SK-N-SH (cell line): ENCODE measurements at regions not wholly inside any gene's neighbourhood (a gene's known extent, or its start where the extent isn't known, plus 50 kb on each side); places are given as distances from the start of the nearest gene placed in this dataset.

Experiments
- CTCF ChIA-PET: fragments of 300-600, 350-600 bp; formaldehyde crosslinking; extraction: SDS; loops from one replicate; lab custom pipeline; 2021; lab: Yijun Ruan, JAX
- POLR2A ChIA-PET: fragments of 350-600 bp; sonication (Branson Sonifier 250); formaldehyde crosslinking; extraction: SDS; loops from one replicate; lab custom pipeline; 2020; ENCODE audit warnings: antibody characterized with exemption, inconsistent platforms; lab: Yijun Ruan, JAX
- DNase-seq: peaks from one replicate; pipeline ENCODE4 v3.0.0; 2012
- H2AFZ ChIP-seq: fragments of 200-600 bp; sonication (generic); 2 replicates; pipeline ENCODE4 v1.8.1; 2016; ENCODE audit warnings: antibody characterized with exemption, mild to moderate bottlenecking, low read depth
- H3F3A ChIP-seq: fragments of 200-600 bp; sonication (generic); replicated peaks from 2 replicates; pipeline ENCODE3; 2016; ENCODE audit warnings: antibody characterized with exemption, mild to moderate bottlenecking; ENCODE audit not compliant: insufficient read depth
- H3K27ac ChIP-seq, 2 experiments: fragments of 200-500 bp in 1 of 2; fragments of 200-600 bp in 1 of 2; sonication (Bioruptor generic) in 1 of 2; sonication (generic), shearing (Covaris generic) in 1 of 2; 2 replicates each; pipeline versions ENCODE4 v1.5.1 to v1.6.1; 2014 to 2016; ENCODE audit warnings: low read depth in 2 of 2, inconsistent platforms in 1 of 2, low read length in 1 of 2, mild to moderate bottlenecking in 1 of 2, mixed read lengths in 1 of 2
- H3K27me3 ChIP-seq: fragments of 200-600 bp; sonication (generic), shearing (Covaris generic); 2 replicates; pipeline ENCODE4 v1.6.1; 2016; ENCODE audit warnings: mixed run types; ENCODE audit not compliant: insufficient read depth
- H3K36me3 ChIP-seq, 2 experiments: fragments of 200-500 bp in 1 of 2; fragments of 200-600 bp in 1 of 2; sonication (Bioruptor generic) in 1 of 2; sonication (generic) in 1 of 2; replicated peaks in 1 of 2; 2 replicates each; pipeline versions ENCODE3 to v1.5.1; 2014 to 2016; ENCODE audit warnings: low read length in 1 of 2, mild to moderate bottlenecking in 1 of 2; ENCODE audit not compliant: insufficient read depth in 2 of 2, control insufficient read depth in 1 of 2
- H3K4me1 ChIP-seq, 2 experiments: fragments of 200-500 bp in 1 of 2; fragments of 200-600 bp in 1 of 2; sonication (Bioruptor generic) in 1 of 2; sonication (generic), shearing (Covaris generic) in 1 of 2; 2 replicates each; pipeline versions ENCODE4 v1.5.1 to v1.6.1; 2014 to 2016; ENCODE audit warnings: low read depth in 1 of 2, low read length in 1 of 2, mixed run types in 1 of 2; ENCODE audit not compliant: insufficient read depth in 2 of 2, control insufficient read depth in 1 of 2
- H3K4me2 ChIP-seq: fragments of 200-600 bp; sonication (generic), shearing (Covaris generic); 2 replicates; pipeline ENCODE4 v1.6.1; 2017; ENCODE audit warnings: mixed run types
- H3K4me3 ChIP-seq, 2 experiments: fragments of 200-500 bp in 1 of 2; fragments of 200-600 bp in 1 of 2; sonication (Bioruptor generic) in 1 of 2; sonication (generic), shearing (Covaris generic) in 1 of 2; 2 replicates each; pipeline versions ENCODE4 v1.5.1 to v1.8.1; 2014 to 2016; ENCODE audit warnings: low read depth in 2 of 2, inconsistent platforms in 1 of 2, low read length in 1 of 2, mild to moderate bottlenecking in 1 of 2, mixed read lengths in 1 of 2, moderate library complexity in 1 of 2
- H3K79me2 ChIP-seq: fragments of 200-600 bp; sonication (generic); 2 replicates; pipeline ENCODE4 v1.8.1; 2017; ENCODE audit warnings: mild to moderate bottlenecking; ENCODE audit not compliant: insufficient read depth
- H3K9ac ChIP-seq: fragments of 200-600 bp; sonication (generic); 2 replicates; pipeline ENCODE4 v1.6.1; 2017; ENCODE audit warnings: mixed run types
- H3K9me2 ChIP-seq: fragments of 200-600 bp; sonication (generic); 2 replicates; pipeline ENCODE4 v1.6.1; 2017; ENCODE audit warnings: mixed run types
- H3K9me3 ChIP-seq: fragments of 200-600 bp; sonication (generic); 2 replicates; pipeline ENCODE4 v1.6.1; 2017; ENCODE audit warnings: mixed run types, mild to moderate bottlenecking, moderate library complexity
- H4K20me1 ChIP-seq: fragments of 200-600 bp; sonication (generic); 2 replicates; pipeline ENCODE4 v1.6.1; 2017; ENCODE audit warnings: mild to moderate bottlenecking, mixed run types; ENCODE audit not compliant: insufficient read depth
- CHD2 ChIP-seq: fragments of 150-350 bp; IDR thresholded peaks from 2 replicates; pipeline ENCODE4 v1.6.1; 2018; ENCODE audit warnings: low read length; ENCODE audit not compliant: partially characterized antibody
- FOSL2 ChIP-seq: IDR thresholded peaks from 2 replicates; pipeline ENCODE4 v1.4.0; 2012; ENCODE audit warnings: low read depth, mild to moderate bottlenecking, moderate library complexity, borderline replicate concordance
- FOXM1 ChIP-seq: IDR thresholded peaks from 2 replicates; pipeline ENCODE4 v1.4.0; 2012; ENCODE audit warnings: low read depth, mild to moderate bottlenecking
- GABPA ChIP-seq: IDR thresholded peaks from 2 replicates; pipeline ENCODE4 v1.4.0; 2012; ENCODE audit warnings: low read depth, mild to moderate bottlenecking
- GATA2 ChIP-seq: sonication (generic); formaldehyde crosslinking; IDR thresholded peaks from 2 replicates; pipeline ENCODE4 v1.5.0; 2020; ENCODE audit warnings: mild to moderate bottlenecking, missing genetic modification reagents
- MEF2A ChIP-seq: IDR thresholded peaks from 2 replicates; pipeline ENCODE4 v1.4.0; 2012; ENCODE audit warnings: low read depth, borderline replicate concordance
- MXI1 ChIP-seq: IDR thresholded peaks from 2 replicates; pipeline ENCODE4 v1.6.1; 2012; ENCODE audit warnings: mild to moderate bottlenecking, low read depth, low read length, improper control_type of control experiment
- NFIC ChIP-seq: IDR thresholded peaks from 2 replicates; pipeline ENCODE4 v1.4.0; 2012; ENCODE audit warnings: borderline replicate concordance
- RAD21 ChIP-seq: IDR thresholded peaks from 2 replicates; pipeline ENCODE4 v1.6.1; 2012; ENCODE audit warnings: mild to moderate bottlenecking, low read length
- RCOR1 ChIP-seq: fragments of 150-350 bp; IDR thresholded peaks from 2 replicates; pipeline ENCODE4 v1.6.1; 2017; ENCODE audit warnings: antibody characterized with exemption, low read length
- RXRA ChIP-seq: IDR thresholded peaks from 2 replicates; pipeline ENCODE4 v1.4.0; 2012; ENCODE audit warnings: low read depth, mild to moderate bottlenecking, borderline replicate concordance
- SIN3A ChIP-seq: IDR thresholded peaks from 2 replicates; pipeline ENCODE4 v1.6.1; 2012; ENCODE audit warnings: low read depth, mild to moderate bottlenecking, low read length, moderate library complexity, borderline replicate concordance
- SMC3 ChIP-seq: IDR thresholded peaks from 2 replicates; pipeline ENCODE4 v1.6.1; 2012; ENCODE audit warnings: low read depth, low read length, improper control_type of control experiment
- TCF12 ChIP-seq: IDR thresholded peaks from 2 replicates; pipeline ENCODE4 v1.4.0; 2012
- WGBS: methylation state at CpG from one replicate; pipeline ENCODE4 v1.1.6; 2017; ENCODE audit warnings: low lambda C conversion rate; 5-methylcytosine and 5-hydroxymethylcytosine counted together
- TF ChIP-seq, protein P1 (sequence below): fragments of 150-350 bp; IDR thresholded peaks from 2 replicates; pipeline ENCODE4 v1.6.1; 2017; ENCODE audit warnings: antibody characterized with exemption, low read length, low read depth, borderline replicate concordance
- TF ChIP-seq, protein P2 (sequence below): fragments of 150-350 bp; IDR thresholded peaks from 2 replicates; pipeline ENCODE4 v1.6.1; 2016; ENCODE audit warnings: mild to moderate bottlenecking, low read depth, low read length
- TF ChIP-seq, protein P3 (sequence below): IDR thresholded peaks from 2 replicates; pipeline ENCODE4 v1.4.0; 2012; ENCODE audit warnings: low read depth, borderline replicate concordance
- TF ChIP-seq, protein P4 (sequence below): IDR thresholded peaks from 2 replicates; pipeline ENCODE4 v1.4.0; 2012; ENCODE audit warnings: low read depth, borderline replicate concordance

DNA sequence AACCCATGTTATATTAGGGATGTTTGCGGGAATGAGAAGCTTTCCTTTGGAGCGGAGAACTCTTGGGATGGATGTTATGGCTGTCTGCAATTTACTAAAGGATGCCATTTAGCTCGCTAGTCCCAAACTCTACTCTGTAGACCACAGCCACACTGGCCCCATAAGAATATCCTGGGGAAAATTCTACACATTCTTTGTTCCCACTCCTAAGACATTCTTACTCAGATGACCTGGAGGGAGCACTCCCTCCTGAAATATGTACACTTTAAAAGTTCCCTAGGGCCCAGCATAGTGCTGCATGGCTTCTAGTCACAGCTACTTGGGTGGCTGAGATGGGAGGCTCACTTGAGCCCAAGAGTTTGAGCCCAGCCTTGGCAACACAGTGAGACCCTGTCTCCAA, 288.7 kb upstream of the RORA start:
- WGBS, result 83% methylated on average over 3 of the region's 3 CpGs

DNA sequence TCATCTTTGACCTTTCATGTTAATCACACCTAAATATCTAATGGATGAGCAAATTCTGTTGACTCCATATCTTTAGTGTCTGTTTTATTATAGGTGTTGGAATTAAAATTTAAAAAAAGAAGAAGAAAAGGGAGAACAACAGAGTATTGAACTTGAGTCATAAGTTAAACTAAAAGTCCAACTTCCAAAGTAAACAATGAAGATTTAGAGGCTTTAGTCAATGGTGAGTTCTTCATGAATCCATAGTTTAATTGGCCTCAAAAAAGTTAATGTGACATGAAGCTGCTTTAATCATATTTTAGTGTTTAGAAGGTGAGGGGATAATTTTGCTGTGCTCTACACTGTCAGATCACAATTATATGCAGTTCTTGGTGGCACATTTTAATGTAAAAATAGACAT, 288.2 kb upstream of the RORA start:
- no peak for TF ChIP-seq FOXM1
- no peak for TF ChIP-seq MEF2A
- TF ChIP-seq NFIC, result no peak
- no peak for TF ChIP-seq RCOR1
- TF ChIP-seq FOSL2, result no peak
- no peak overlapping the region for H3K4me2 ChIP-seq
- ChIA-PET CTCF (no interaction called here), POLR2A (no interaction called here)
- H3K36me3 ChIP-seq, result no peaks in the 10 kb centered on the region
- H2AFZ ChIP-seq, result no peak overlapping the region
- no peak overlapping the region for H3K27ac ChIP-seq
- H3K4me3 ChIP-seq, result no peak overlapping the region
- no peaks in the 10 kb centered on the region for H3K79me2 ChIP-seq
- H3F3A ChIP-seq, result peaks cover 4% of the 10 kb centered on the region
- H3K9ac ChIP-seq, result no peak overlapping the region
- H3K4me1 ChIP-seq, result no peaks in the 10 kb centered on the region; a peak in 1 of 4 replicates
- H3K27me3 ChIP-seq, result no peaks in the 10 kb centered on the region
- H4K20me1 ChIP-seq, result no peaks in the 10 kb centered on the region
- DNase-seq, result no peak
- H3K9me2 ChIP-seq, result no peaks in the 10 kb centered on the region
- no peaks in the 10 kb centered on the region for H3K9me3 ChIP-seq

More for the DNA sequence above, 288.7 kb upstream of the RORA start:
- Histone ChIP-seq H3K27me3 (no peaks in the 10 kb centered on the region), H3K9ac (no peak overlapping the region), H3K9me3 (no peaks in the 10 kb centered on the region), H3K79me2 (no peaks in the 10 kb centered on the region), H3K9me2 (no peaks in the 10 kb centered on the region), H3F3A (peaks cover 4% of the 10 kb centered on the region), H3K36me3 (no peaks in the 10 kb centered on the region), H3K4me1 (no peaks in the 10 kb centered on the region; a peak in 1 of 4 replicates), H3K27ac (no peak overlapping the region), H4K20me1 (no peaks in the 10 kb centered on the region), H3K4me3 (no peak overlapping the region), H2AFZ (no peak overlapping the region), H3K4me2 (no peak overlapping the region)
- CTCF ChIA-PET, result no interaction called here
- TF ChIP-seq, protein P1, sequence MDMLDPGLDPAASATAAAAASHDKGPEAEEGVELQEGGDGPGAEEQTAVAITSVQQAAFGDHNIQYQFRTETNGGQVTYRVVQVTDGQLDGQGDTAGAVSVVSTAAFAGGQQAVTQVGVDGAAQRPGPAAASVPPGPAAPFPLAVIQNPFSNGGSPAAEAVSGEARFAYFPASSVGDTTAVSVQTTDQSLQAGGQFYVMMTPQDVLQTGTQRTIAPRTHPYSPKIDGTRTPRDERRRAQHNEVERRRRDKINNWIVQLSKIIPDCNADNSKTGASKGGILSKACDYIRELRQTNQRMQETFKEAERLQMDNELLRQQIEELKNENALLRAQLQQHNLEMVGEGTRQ, result no peak
- TF ChIP-seq, protein P2, sequence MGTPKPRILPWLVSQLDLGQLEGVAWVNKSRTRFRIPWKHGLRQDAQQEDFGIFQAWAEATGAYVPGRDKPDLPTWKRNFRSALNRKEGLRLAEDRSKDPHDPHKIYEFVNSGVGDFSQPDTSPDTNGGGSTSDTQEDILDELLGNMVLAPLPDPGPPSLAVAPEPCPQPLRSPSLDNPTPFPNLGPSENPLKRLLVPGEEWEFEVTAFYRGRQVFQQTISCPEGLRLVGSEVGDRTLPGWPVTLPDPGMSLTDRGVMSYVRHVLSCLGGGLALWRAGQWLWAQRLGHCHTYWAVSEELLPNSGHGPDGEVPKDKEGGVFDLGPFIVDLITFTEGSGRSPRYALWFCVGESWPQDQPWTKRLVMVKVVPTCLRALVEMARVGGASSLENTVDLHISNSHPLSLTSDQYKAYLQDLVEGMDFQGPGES, result no peak
- TF ChIP-seq, protein P3, sequence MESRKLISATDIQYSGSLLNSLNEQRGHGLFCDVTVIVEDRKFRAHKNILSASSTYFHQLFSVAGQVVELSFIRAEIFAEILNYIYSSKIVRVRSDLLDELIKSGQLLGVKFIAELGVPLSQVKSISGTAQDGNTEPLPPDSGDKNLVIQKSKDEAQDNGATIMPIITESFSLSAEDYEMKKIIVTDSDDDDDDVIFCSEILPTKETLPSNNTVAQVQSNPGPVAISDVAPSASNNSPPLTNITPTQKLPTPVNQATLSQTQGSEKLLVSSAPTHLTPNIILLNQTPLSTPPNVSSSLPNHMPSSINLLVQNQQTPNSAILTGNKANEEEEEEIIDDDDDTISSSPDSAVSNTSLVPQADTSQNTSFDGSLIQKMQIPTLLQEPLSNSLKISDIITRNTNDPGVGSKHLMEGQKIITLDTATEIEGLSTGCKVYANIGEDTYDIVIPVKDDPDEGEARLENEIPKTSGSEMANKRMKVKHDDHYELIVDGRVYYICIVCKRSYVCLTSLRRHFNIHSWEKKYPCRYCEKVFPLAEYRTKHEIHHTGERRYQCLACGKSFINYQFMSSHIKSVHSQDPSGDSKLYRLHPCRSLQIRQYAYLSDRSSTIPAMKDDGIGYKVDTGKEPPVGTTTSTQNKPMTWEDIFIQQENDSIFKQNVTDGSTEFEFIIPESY, result no peak
- DNase-seq, result no peak
- POLR2A ChIA-PET, result no interaction called here

DNA sequence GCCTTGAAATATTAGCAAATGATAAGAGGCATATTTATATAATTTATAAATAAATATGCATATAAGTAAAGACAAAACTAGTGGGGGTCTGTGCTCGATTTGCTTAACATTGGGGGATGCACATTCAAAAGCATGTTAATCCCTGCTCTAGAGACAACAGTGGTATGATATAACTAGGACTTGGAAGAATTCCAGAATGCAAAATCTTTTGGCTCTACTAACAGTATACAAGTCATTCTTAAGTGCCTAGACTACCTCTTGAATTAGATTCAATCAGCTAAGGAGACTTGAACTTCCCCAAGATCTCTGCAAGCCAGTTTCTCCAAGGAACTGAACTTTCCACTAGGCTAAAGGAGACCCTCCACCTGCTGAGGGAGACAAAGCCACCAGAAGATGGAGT, 282.7 kb upstream of the RORA start:
- TF ChIP-seq GATA2 (no peak), MXI1 (no peak), CHD2 (no peak), SIN3A (no peak), MEF2A (no peak), SMC3 (no peak), GABPA (no peak), TCF12 (no peak), RAD21 (no peak), RXRA (no peak)
- TF ChIP-seq, protein P4, sequence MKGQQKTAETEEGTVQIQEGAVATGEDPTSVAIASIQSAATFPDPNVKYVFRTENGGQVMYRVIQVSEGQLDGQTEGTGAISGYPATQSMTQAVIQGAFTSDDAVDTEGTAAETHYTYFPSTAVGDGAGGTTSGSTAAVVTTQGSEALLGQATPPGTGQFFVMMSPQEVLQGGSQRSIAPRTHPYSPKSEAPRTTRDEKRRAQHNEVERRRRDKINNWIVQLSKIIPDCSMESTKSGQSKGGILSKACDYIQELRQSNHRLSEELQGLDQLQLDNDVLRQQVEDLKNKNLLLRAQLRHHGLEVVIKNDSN, result no peak
- TF ChIP-seq, all 33 proteins: peak for 0
- WGBS, result 12% methylated on average over 1 of the region's 1 CpG
- POLR2A ChIA-PET, result no interaction called here
- no peak overlapping the region for H3K4me2 ChIP-seq
- H3K27ac ChIP-seq, result no peak overlapping the region
- no peaks in the 10 kb centered on the region for H3K9me3 ChIP-seq
- no peaks in the 10 kb centered on the region for H3K27me3 ChIP-seq
- no peak overlapping the region for H3K4me3 ChIP-seq
- no peaks in the 10 kb centered on the region for H3K9me2 ChIP-seq
- H2AFZ ChIP-seq, result no peak overlapping the region
- no peaks in the 10 kb centered on the region for H3F3A ChIP-seq
- CTCF ChIA-PET, result interaction anchor here (0.7 to 1.6 kb wide), 3 partner anchors 12 to 57 kb away, joined by 3 read pairs; no protein-coding TSS in a partner anchor
- no peaks in the 10 kb centered on the region for H3K4me1 ChIP-seq
- no peak for DNase-seq
- H3K79me2 ChIP-seq, result no peaks in the 10 kb centered on the region
- no peaks in the 10 kb centered on the region for H4K20me1 ChIP-seq
- H3K36me3 ChIP-seq, result no peaks in the 10 kb centered on the region
- H3K9ac ChIP-seq, result no peak overlapping the region
